HTR-8/SVneo (cell line): ENCODE measurements at regions not wholly inside any gene's neighbourhood (a gene's known extent, or its start where the extent isn't known, plus 50 kb on each side); places are given as distances from the start of the nearest gene placed in this dataset.

Experiments used
- DNase-seq: peaks from one replicate; pipeline ENCODE4 v3.0.0; 2011; ENCODE audit warnings: low spot score, mixed read lengths; ENCODE audit not compliant: insufficient read length
- FAIRE-seq: peaks from 2 replicates; lab custom pipeline; 2011; peaks lifted over from hg19 to GRCh38; lab: Jason Lieb, UNC

DNA sequence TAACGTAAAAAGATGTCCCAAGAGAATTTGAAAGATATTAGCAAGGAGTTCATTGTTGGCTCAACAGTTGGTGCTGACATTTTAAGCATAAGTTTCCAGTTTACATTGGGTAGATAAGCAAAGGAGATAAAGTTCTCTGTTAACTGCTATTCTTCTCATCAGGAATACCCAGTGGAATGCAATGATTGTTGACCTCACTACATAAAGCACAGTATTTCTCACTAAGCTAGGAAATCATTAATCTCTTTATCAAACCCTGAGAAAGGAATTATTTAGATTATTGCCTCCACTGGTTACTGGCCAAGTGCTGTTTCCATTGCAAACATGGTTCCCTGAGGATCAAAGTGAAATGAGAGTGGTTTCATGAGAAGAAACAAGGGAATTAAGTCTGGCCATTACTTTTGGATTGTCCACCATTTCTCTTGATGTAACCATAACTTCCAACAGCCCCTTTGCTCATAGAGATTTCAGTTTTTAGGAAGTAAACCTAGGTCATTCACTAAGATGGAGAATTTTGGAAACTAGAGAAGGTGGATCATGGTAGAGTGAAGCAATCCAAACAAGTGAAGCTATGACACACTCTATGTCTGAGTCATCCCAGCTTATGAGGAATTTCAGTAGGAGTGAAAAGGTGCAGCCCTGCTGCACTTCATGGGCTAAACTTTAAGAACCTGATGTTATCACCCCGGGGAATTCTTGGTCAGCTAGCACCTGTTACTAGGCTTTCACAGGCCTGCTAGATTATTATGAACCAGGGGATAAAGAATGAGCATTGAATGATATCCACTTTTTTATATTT is 163.4 kb downstream of the AREG start:
- no peak for DNase-seq

DNA sequence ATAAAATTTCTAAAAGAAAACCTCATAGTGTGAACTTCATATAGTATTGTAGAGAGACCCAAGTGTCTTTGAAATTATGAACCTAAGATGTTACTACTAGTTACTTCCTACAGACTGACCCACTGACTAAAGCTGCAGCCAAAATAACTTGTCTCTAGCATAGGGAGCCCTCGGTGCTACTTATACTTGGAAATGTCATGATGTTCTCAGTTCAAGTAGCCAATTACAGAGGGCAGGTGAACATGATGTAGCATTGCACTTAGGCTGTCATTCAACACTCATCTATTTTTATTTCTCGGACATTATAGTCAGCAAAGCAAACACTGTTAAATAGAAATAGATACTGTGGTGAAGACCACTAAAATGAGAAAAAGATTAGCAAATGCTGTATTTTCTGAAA is 165.6 kb downstream of the AREG start:
- no peak for FAIRE-seq
- no peak for DNase-seq

More for the DNA sequence above, 163.4 kb downstream of the AREG start:
- no peak for FAIRE-seq

DNA sequence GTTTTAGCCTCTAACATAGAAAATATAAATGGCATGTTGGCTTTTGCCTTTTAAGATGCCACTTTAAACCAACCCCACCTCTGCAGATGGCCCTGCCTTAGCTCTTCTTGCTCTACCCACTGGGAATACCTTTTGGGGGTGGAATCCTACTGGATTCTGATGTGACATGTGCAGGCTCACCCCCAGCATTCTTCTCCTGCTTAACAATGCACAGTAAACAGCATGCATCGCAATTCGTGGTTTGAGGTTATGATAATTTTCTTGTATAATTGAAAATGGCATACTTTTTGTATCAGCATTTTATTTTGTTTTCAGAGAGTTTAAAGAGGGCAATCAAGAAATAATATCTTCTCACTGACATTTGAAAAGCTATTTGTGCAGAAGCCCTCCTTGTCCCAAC is 167.9 kb downstream of the AREG start:
- DNase-seq (no peak), FAIRE-seq (no peak)

DNA sequence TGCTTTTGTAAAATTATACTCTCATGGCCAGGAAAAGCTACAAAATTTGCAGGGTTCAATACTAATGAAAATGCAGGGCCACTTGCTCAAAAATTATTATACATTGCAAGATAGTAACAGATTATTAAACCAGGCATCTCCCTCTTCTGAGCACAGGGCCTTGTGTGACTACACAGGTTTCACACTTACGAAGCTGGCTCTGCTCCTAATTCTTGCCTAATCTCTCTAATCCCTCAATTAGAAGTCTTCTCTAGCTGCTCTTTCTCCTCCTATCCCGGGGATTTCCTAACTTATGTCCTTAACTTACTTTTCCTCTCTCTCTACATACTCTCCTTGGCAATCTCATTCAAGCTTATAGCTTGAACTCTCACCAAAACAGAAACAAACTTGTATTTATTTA is 168.3 kb downstream of the AREG start:
- DNase-seq, result no peak
- no peak for FAIRE-seq

DNA sequence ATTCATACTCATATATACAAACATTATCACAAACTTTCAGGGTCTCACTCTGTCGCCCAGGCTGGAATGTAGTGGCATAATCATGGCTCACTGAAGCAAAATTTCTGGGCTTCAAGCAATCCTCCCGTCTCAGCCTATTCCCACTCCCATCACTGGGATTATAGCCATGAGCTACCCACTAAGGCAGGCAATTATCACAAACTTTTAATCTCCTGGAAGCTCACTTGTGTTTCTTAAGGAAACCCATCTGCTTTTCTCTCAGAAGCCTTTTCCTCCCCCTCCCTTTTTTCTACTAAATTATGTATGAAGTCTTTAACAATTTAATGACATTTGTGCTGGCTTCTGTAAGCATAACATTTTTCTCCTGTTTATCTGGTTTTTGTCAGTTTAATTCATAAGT is 170.5 kb downstream of the AREG start:
- no peak for DNase-seq
- FAIRE-seq, result no peak

DNA sequence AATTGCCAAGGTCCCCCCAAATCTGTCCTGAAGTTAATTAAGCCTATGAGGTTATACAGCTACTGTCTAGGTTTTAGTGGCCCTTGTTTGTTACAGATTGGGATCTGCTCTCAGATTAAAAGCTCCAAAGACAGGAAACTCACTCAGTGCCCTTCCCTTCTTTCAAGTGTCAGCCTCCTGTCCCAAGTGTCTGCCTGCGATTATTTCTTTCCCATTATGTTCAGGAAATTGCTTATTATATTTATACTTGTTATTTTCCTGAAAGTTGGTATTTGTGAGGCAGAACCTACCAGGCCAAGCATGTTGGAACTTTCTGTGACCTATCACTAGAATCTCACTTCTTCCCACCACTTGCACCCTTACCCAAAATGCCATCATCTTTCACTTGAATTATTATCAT is 173.2 kb downstream of the AREG start:
- DNase-seq (no peak), FAIRE-seq (no peak)

DNA sequence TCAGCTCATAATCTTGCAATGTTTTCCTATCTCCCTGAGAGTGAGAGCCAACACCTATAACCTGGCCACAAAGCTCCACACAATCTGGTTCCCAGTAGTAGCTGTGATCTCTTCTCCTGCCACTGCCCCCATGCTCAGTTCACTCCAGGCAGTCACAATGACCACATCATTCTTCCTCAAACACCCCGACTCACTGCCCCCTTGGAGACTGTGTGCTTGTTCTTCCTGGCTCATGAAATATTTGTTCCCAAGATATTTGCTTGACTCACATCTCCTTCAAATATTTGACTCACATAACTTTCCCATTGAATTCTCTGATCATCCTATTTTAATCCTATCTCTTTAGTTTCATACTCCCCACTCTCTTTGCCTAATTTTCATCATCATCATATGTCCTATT is 173.7 kb downstream of the AREG start:
- no peak for FAIRE-seq

DNA sequence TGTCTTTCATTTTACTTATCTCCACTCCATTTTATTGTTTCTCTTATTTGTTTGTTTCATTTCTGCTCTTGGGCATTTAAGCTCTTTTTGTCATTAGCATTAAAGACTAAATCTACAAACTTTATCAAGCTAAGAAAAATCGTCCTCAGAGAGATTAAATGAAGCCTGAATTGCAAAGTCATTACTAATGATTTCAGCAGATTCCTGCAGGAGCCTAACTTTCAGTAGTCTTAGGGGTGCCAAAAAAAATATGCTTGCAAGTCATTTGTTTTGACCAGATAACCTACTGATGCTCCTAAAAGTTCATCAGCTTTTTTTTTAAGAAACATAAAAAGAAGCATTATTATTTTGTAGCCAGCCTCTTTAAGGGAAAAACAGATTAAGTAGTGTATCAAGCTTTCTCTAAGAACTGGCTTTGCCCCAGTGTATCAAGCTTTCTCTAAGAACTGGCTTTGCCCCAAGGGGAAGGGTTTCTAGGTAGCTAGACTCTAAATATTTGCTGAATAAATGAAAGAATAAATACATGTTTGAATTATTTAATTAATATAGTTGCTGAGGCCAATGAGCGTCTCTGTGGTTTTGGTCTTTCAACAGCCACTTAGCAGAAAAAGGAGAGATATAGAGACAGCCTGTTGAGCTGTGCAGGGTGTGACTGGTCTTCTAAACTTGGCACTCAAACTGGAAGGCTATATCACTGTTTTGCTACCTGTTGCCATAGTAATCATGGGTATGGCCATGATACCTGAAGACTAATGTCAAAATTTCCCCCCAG is 174.2 kb downstream of the BTC start:
- FAIRE-seq, result no peak

More for the DNA sequence above, 173.7 kb downstream of the AREG start:
- DNase-seq, result no peak

DNA sequence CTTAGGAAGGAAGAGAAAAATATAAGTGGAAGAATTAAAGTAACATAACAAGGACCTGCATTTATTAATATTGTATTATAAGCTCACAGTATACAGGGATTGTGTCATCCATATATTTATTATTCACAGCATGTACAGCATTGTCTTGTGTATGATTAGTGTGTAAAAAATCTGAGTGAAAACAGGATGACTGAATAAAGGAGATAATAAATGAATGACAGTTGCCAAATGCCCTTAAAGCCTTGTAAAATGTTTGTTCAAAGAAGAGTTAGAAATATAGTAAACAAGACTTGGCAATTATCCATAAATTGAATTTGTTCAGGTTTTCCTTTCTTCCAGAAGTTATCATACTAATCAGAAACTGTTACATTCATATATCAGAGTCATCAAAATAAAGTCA is 172.7 kb downstream of the BTC start:
- DNase-seq (no peak), FAIRE-seq (no peak)

More for the DNA sequence above, 174.2 kb downstream of the BTC start:
- DNase-seq, result no peak

DNA sequence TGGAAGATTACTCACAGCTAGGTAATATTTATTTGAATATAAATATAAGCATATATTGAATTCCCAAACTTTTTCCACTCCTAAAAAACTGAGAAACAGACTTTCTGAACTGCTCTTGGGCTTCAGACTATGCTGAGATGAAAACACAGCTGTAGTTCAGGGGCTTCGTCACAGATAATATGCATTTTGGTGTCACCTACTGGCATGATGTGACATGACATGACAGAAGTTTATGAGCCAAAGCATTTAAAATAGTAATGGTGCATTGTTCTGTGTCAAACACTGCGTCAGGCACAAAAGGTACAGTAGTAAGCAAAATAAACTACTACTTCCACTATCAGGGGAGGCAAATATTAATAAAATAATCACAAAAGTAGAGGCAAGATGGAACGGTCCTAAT is 171.3 kb downstream of the BTC start:
- DNase-seq (no peak), FAIRE-seq (no peak)

DNA sequence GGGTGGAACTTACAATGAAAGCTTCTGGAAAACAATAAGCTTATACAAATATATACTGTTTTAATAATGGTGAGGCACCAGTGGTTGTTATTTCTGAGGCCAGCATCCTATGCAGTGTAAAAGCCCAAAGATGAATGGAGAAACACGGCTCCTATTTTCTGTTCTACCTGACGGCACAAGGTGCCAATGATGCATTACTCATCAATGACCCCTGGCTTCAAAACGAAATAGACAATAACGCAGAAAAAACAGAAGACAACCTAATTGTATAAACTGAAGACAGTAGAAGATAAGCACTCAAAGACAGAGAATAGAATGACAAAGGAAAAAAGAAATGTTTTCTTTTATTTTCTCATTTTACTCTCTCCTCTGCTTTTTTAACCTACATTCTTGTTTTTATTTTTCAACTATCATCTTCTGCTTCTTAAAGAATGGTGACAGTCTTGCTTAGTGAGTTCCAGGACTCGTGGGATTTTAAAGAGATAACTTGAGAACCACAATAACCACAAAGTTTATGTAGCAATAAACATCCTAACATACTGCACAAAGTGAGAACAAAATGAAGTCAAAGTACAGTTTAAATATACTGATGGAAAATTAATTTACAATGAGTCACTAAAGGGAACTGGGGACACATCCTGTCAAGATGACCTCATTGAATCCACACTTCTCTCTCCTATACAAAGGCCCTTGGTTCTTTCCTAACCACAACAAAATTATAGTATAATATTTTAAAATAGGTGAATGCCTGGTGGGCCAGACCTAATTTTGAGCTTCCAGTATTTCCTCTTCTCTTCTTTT is 169.8 kb downstream of the BTC start:
- DNase-seq, result peak; percentile 45
- FAIRE-seq, result no peak

DNA sequence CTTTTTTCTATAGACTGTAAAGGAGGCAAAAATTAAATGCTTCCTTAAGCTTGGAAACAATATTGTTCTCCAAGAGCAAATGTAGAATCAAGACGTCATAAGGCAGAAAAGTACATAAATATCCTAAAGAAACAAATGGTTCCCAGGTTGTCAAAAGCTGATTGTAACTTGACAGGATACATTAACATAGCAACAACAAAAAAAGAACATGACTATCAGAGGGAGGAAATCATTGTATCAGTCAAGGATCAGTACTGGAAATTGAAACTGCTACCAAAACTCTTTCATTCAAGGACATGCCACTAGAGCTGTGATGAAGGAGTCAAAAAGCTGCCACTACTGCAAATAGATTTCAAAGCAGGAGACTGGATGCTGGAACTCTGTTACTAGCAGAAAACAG is 168.3 kb downstream of the BTC start:
- no peak for DNase-seq
- FAIRE-seq, result no peak

DNA sequence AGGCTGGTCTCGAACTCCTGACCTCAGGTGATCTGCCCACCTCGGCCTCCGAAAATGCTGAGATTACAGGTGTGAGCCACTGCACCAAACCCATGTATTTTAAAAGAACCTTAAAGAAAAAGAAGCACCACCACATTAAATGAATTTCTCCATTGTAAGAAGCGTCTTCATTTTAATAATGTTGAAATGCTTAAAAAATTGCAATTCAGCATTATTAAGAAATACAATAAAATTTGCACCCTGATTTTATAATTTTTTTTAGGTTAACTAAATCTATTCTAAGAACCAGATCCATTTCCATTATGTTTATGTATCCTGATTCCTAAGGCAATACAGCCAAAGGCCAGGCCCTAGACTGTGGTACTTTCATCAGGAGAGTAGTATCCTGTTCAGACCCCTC is 167.2 kb downstream of the BTC start:
- FAIRE-seq, result no peak
- DNase-seq, result no peak

DNA sequence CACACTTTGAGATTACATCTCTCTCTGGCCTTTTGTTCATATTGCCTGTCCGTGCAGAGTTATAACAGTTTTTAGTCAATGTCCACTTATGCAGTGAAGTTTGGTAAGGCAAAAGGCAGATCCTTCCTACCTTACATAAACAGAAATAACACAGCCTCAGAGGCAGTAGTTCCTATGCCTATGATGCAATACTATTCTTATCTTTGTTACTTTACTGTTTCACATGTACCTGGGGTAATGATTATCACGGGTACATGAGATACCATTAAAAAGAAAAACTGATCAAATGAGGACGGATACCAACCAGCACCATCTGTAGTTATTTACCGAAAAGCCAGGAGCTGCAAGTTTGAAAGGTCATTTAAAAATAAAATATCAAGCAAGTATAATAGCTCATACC is 166.8 kb downstream of the BTC start:
- FAIRE-seq (no peak), DNase-seq (no peak)

DNA sequence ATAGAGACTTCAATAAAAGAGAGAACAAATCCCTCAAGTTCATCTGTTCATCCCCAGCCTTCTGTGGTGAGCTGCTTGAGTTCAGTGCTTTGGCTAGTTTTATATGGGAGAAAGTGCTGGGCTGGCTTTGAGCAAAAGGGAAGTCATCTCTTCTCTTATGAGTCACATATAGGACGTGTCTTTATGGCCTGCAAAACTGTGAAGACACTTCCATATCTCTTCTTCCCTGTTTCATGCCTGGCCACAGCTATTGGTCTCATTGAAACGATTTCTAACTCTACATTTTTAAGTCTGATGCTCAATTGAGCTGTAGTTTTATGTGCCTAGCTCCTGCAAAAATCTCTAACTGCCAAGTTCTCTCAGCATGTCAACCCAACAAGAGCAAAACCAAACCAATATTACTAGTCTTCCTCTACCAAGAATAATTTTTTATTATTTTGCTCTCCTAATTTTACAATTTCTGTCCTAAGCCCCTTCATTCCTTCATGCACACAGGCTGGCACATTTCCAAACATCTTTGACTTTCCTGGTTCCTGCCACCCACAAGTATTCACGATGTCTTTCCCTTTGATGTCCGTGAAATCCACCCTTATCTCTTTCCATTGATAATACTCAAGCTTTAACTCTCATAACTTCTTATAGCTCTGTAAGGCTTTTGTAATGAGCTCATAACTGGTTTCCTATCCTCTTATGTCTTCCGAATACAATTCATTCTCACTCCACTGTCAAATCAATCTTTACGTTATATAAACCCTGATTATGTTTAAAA is 165.3 kb downstream of the BTC start:
- no peak for FAIRE-seq
- DNase-seq, result no peak

DNA sequence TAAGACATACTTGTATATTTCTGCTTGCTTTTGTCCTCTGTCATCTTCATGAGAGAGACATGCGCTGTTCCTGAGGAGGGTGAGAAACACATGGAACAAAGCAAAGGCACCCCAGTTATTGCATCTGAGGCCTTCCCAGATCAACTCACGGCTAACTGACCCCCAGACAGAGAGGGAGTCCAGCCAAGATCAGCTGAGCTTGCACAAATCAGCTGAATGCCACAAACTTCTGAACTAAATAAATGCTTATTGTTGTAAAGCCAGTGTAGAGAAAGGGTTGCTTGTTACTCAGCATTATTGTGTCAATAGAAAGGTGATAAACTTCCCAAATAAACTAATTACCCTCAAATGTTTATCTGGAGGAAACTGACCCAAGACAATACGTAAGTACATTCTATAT is 163.8 kb downstream of the BTC start:
- no peak for DNase-seq
- no peak for FAIRE-seq

DNA sequence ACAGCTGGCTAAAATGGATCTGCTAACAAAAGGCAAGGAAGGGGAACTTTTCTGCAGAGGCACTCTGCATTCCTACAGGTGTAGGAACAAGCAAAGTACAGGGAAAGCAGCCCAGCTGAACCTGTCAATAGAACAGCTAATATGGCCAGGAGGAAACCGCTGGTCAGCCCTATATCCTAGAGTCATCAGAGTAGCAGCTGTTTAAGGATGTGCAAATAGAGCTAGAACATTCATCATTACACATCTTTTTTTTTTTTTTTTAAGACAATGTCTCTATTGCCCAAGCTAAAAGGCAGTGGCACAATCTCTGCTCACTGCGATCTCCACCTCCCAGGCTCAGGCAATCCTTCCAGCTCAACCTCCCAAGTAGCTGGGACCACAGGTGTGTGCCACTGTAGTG is 163.0 kb downstream of the BTC start:
- no peak for DNase-seq
- no peak for FAIRE-seq

DNA sequence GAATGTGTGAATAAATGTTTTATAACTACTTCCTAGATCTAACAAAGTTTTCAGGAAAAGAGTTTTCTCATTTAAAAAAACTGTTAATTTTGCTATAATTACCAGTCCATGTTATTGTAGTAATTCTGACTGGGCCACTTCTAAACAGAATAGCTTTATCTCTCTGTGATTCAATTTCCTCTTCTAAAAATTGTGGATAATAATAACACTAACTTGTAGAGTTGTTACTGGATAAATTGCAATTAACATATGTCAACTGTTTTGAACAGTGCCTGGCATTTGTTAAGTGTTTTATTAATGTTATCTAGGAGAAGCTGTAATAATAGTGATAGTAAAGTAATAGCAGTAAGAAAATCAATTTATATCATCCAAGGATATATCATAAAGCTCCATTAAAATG is 162.3 kb downstream of the BTC start:
- no peak for FAIRE-seq

DNA sequence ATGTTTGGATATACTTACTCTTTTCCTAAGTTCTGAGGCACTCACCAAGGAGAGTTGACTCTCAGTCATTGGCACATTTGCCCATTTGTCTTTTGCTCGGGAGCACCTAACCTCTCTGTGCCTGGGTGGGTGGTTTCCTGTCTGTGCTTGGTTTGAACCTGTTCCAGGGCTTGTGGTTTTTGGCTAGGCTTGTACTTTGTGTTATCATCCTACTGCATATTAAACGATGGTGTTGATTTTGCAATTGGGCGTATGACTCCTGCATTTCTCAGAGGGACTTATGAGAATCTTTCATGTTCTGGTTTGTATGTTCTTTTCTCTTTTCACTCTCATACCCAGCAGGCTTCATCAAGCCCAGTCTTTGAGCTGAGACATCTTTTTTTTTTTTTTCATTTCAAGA is 161.7 kb downstream of the BTC start:
- DNase-seq (peak; percentile 10), FAIRE-seq (no peak)

More for the DNA sequence above, 162.3 kb downstream of the BTC start:
- DNase-seq, result no peak

DNA sequence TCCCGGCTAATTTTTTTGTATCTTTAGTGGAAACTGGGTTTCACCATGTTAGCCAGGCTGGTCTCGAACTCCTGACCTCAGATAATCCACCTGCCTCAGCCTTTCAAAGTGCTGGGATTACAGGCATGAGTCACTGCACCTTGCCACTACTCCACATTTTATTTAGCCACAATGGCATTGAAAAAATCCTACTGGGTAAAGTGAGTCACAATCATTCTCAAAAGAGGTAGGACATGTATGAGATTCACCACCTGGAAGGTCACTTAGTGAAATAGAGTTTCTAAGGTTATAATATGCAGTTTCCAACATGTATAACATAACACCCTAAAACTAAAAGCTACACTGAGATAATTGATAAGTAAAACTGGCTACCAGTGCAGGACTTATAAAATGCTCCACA is 159.2 kb downstream of the BTC start:
- DNase-seq, result no peak
- no peak for FAIRE-seq
